Body of pancreas (tissue), 4 donors: ENCODE measurements at regions not wholly inside any gene's neighbourhood (a gene's known extent, or its start where the extent isn't known, plus 50 kb on each side); places are given as distances from the start of the nearest gene placed in this dataset.

ENCODE experiments used
- CTCF ChIP-seq, 7 experiments: fragments of 450-650 bp in 4 of 7; fragments of 200-600 bp in 3 of 7; sonication (generic) in 3 of 7; IDR thresholded peaks; one replicate each; pipeline ENCODE4 v1.5.1; 2016 to 2019; ENCODE audit warnings: antibody characterized with exemption in 7 of 7
- POLR2A ChIP-seq, 3 donors: fragments of 450-650 bp; IDR thresholded peaks; one replicate each; pipeline ENCODE4 v1.6.1; 2016; ENCODE audit warnings: antibody characterized with exemption in 3 of 3, mild to moderate bottlenecking in 2 of 3

GRCh38 chr5:6823996-6824395 is 110.8 kb downstream of the TENT4A start:
- TF ChIP-seq POLR2A (IDR thresholded peaks at IDR 0.05), result no peak
- TF ChIP-seq CTCF (IDR thresholded peaks at IDR 0.05), result no peak
